ENCODE measurements at regions not wholly inside any gene's neighbourhood (a gene's known extent, or its start where the extent isn't known, plus 50 kb on each side); places are given as distances from the start of the nearest gene placed in this dataset.

- H3K27me3 ChIP-seq (ENCODE audit: control insufficient read depth, insufficient read depth, low read length): no peaks in the 10 kb centered on the region
- H3K36me3 ChIP-seq (ENCODE audit: control insufficient read depth, insufficient read depth, low read length): no peaks in the 10 kb centered on the region
- H3K9me3 ChIP-seq (ENCODE audit: control insufficient read depth, low read length): no peaks in the 10 kb centered on the region
- H3K4me2 ChIP-seq (ENCODE audit: low read length): no peak overlapping the region
- TF ChIP-seq CTCF (IDR thresholded peaks at IDR 0.05): no peak
- no peak overlapping the region for H3K4me3 ChIP-seq (ENCODE audit: low read depth, low read length)
- H3K27ac ChIP-seq: no peak overlapping the region
- no peak overlapping the region for H2AFZ ChIP-seq
- no peaks in the 10 kb centered on the region for H3K4me1 ChIP-seq
- H3K79me2 ChIP-seq: no peaks in the 10 kb centered on the region
- no peak overlapping the region for H3K9ac ChIP-seq
Observed at GRCh38 chr16:47834485-47835024, 321.2 kb downstream of the ABCC12 start.

DNA sequence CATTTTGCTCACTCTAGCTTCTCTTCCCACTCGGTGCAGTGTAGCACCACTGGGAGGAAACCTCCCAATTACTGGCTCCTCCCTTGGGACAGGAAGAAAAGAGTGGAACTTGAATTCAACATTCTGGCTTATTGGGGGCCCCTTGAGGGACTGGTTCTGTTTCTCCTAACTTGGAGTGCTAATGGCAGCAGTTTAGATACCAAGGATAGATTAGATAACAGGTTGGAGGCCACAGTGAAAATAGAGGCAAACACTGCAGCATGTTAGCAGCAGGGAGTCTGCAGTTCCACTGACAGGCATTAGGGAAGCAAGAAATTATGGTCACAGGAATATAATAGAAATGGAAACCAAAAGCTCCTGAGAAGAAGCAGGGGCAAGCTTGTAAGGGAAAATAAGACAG is 322.0 kb downstream of the ABCC12 start:
- H3K27me3 ChIP-seq (ENCODE audit: control insufficient read depth, insufficient read depth, low read length): no peaks in the 10 kb centered on the region
- H3K9ac ChIP-seq: no peak overlapping the region
- no peak overlapping the region for H2AFZ ChIP-seq
- TF ChIP-seq CTCF (IDR thresholded peaks at IDR 0.05): no peak
- no peaks in the 10 kb centered on the region for H3K79me2 ChIP-seq
- no peaks in the 10 kb centered on the region for H3K36me3 ChIP-seq (ENCODE audit: control insufficient read depth, insufficient read depth, low read length)
- no peaks in the 10 kb centered on the region for H3K4me1 ChIP-seq
- H3K4me3 ChIP-seq (ENCODE audit: low read depth, low read length): no peak overlapping the region
- no peak overlapping the region for H3K4me2 ChIP-seq (ENCODE audit: low read length)
- no peaks in the 10 kb centered on the region for H3K9me3 ChIP-seq (ENCODE audit: control insufficient read depth, low read length)
- no peak overlapping the region for H3K27ac ChIP-seq

GRCh38 chr16:47829850-47830600 is 325.8 kb downstream of the ABCC12 start:
- H3K9ac ChIP-seq: no peak overlapping the region
- no peak for TF ChIP-seq CTCF (IDR thresholded peaks at IDR 0.05)
- no peaks in the 10 kb centered on the region for H3K9me3 ChIP-seq (ENCODE audit: control insufficient read depth, low read length)

GRCh38 chr16:47826070-47826469 is 329.7 kb downstream of the ABCC12 start:
- no peak overlapping the region for H3K4me2 ChIP-seq (ENCODE audit: low read length)
- no peaks in the 10 kb centered on the region for H3K79me2 ChIP-seq
- H3K36me3 ChIP-seq (ENCODE audit: control insufficient read depth, insufficient read depth, low read length): no peaks in the 10 kb centered on the region
- no peaks in the 10 kb centered on the region for H3K4me1 ChIP-seq
- H3K9ac ChIP-seq: no peak overlapping the region
- no peak overlapping the region for H3K27ac ChIP-seq
- no peaks in the 10 kb centered on the region for H3K27me3 ChIP-seq (ENCODE audit: control insufficient read depth, insufficient read depth, low read length)
- H3K9me3 ChIP-seq (ENCODE audit: control insufficient read depth, low read length): no peaks in the 10 kb centered on the region
- no peak overlapping the region for H2AFZ ChIP-seq
- TF ChIP-seq CTCF (IDR thresholded peaks at IDR 0.05): no peak
- no peak overlapping the region for H3K4me3 ChIP-seq (ENCODE audit: low read depth, low read length)

More at GRCh38 chr16:47829850-47830600, 325.8 kb downstream of the ABCC12 start:
- Histone ChIP-seq H2AFZ (no peak overlapping the region), H3K36me3 (ENCODE audit: control insufficient read depth, insufficient read depth, low read length) (no peaks in the 10 kb centered on the region), H3K27ac (no peak overlapping the region), H3K4me3 (ENCODE audit: low read depth, low read length) (no peak overlapping the region), H3K4me2 (ENCODE audit: low read length) (no peak overlapping the region), H3K4me1 (no peaks in the 10 kb centered on the region), H3K79me2 (no peaks in the 10 kb centered on the region), H3K27me3 (ENCODE audit: control insufficient read depth, insufficient read depth, low read length) (no peaks in the 10 kb centered on the region)

GRCh38 chr16:47817048-47817447 is 338.7 kb downstream of the ABCC12 start:
- H3K36me3 ChIP-seq (ENCODE audit: control insufficient read depth, insufficient read depth, low read length): no peaks in the 10 kb centered on the region
- H3K9ac ChIP-seq: no peak overlapping the region
- no peak overlapping the region for H3K4me3 ChIP-seq (ENCODE audit: low read depth, low read length)
- no peaks in the 10 kb centered on the region for H3K79me2 ChIP-seq
- no peaks in the 10 kb centered on the region for H3K4me1 ChIP-seq
- H3K27ac ChIP-seq: no peak overlapping the region
- no peaks in the 10 kb centered on the region for H3K27me3 ChIP-seq (ENCODE audit: control insufficient read depth, insufficient read depth, low read length)
- H3K9me3 ChIP-seq (ENCODE audit: control insufficient read depth, low read length): no peaks in the 10 kb centered on the region
- H3K4me2 ChIP-seq (ENCODE audit: low read length): no peak overlapping the region
- H2AFZ ChIP-seq: no peak overlapping the region
- no peak for TF ChIP-seq CTCF (IDR thresholded peaks at IDR 0.05)

Data from parathyroid adenoma (tissue), 2 donors.